Peyer's patch (tissue), 4 donors: ENCODE measurements at regions not wholly inside any gene's neighbourhood (a gene's known extent, or its start where the extent isn't known, plus 50 kb on each side); places are given as distances from the start of the nearest gene placed in this dataset.

Experiments used
- CTCF ChIP-seq, 6 experiments: fragments of 450-650 bp in 4 of 6; fragments of 200-600 bp in 2 of 6; sonication (generic) in 1 of 6; IDR thresholded peaks; one replicate each; pipeline ENCODE4 v1.5.1; 2017 to 2019; ENCODE audit warnings: antibody characterized with exemption in 6 of 6, mild to moderate bottlenecking in 3 of 6, moderate library complexity in 1 of 6
- POLR2A ChIP-seq, 2 donors: fragments of 450-650 bp; IDR thresholded peaks; one replicate each; pipeline ENCODE4 v1.5.1; 2017; ENCODE audit warnings: antibody characterized with exemption in 2 of 2, mild to moderate bottlenecking in 2 of 2, moderate library complexity in 2 of 2

GRCh38 chr7:156479596-156479995 lies 161.0 kb upstream of the RNF32 start:
- TF ChIP-seq POLR2A (IDR thresholded peaks at IDR 0.05) (no peak), CTCF (IDR thresholded peaks at IDR 0.05) (no peak)
